ENCODE measurements at regions not wholly inside any gene's neighbourhood (a gene's known extent, or its start where the extent isn't known, plus 50 kb on each side); places are given as distances from the start of the nearest gene placed in this dataset.

DNA sequence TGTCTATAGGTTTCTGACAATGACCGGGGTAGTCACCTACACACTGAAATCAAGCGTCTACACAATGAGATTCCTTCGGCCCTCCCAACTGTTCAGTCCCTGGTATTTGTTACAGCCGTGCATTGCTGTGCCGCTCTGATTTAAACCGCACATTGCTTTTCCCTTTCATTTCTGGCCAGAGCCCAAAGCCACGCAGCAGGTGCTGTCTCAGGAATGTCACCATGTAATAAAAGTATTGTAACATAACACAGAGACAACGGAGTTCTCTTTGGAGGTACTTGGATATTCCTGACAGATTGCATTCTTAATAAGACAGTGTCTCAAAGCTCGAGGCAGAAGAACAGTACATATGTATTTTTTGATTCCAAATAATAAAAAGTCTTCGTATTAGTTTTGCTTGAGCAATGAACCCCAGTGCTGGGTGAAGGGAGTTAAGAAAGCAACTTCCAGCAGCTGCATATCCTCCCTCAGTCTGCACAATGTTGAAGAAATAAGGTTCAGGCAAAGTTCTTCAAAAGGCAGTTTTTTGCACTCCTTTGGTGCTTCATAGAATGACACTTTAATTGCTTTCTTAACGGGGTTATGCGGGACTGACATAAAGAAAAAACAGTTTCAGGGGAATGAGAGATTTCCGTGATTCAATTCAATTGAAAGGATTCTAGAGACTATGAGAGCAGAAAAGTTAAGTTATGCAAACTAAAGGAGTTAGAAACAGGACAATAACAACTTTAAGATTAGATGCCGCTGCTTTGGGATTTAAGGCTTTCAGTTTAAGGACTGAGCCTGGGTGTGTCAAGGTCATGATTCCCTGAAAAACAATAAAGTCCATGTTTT is 288.7 kb upstream of the FLRT2 start:
- DNase-seq = no peak
- Histone ChIP-seq H3K9me3 (no peaks in the 10 kb centered on the region), H3K4me3 (no peak overlapping the region)

DNA sequence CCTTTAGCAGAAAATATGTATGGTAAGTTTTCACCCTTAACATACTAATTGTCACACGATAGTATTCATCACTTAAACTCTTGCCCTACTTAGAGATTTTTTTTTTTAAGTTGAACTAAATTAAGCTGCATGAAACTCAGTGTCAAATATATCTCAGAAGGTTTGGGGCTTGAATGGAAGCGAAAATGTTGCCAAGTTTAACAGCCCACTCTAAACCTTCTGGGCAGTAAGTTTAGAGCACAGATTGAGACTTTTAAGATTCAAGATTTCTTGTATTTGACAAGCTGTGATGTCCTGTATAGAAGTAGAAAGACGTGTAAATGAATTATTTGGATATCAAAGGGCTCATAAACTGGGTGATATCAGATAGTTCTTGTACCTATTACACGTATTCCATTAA is 287.3 kb upstream of the FLRT2 start:
- Histone ChIP-seq H3K4me1 (no peaks in the 10 kb centered on the region), H3K27ac (no peak overlapping the region), H3K4me3 (no peak overlapping the region), H3K9me3 (no peaks in the 10 kb centered on the region), H3K9ac (ENCODE audit: low read depth in 2 of 2, low read length in 2 of 2) (no peak overlapping the region), H3K27me3 (no peaks in the 10 kb centered on the region), H3K36me3 (no peaks in the 10 kb centered on the region)
- intact Hi-C loops (cut with DNase I) = no loop called here
- no peak for DNase-seq
- TF ChIP-seq, protein P1, sequence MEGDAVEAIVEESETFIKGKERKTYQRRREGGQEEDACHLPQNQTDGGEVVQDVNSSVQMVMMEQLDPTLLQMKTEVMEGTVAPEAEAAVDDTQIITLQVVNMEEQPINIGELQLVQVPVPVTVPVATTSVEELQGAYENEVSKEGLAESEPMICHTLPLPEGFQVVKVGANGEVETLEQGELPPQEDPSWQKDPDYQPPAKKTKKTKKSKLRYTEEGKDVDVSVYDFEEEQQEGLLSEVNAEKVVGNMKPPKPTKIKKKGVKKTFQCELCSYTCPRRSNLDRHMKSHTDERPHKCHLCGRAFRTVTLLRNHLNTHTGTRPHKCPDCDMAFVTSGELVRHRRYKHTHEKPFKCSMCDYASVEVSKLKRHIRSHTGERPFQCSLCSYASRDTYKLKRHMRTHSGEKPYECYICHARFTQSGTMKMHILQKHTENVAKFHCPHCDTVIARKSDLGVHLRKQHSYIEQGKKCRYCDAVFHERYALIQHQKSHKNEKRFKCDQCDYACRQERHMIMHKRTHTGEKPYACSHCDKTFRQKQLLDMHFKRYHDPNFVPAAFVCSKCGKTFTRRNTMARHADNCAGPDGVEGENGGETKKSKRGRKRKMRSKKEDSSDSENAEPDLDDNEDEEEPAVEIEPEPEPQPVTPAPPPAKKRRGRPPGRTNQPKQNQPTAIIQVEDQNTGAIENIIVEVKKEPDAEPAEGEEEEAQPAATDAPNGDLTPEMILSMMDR (IDR thresholded peaks at IDR 0.05) = no peak

More for the DNA sequence above, 288.7 kb upstream of the FLRT2 start:
- Histone ChIP-seq H3K9ac (ENCODE audit: low read depth in 2 of 2, low read length in 2 of 2) (no peak overlapping the region), H3K36me3 (no peaks in the 10 kb centered on the region), H3K27me3 (no peaks in the 10 kb centered on the region), H3K4me1 (no peaks in the 10 kb centered on the region), H3K27ac (no peak overlapping the region)
- intact Hi-C loops (cut with DNase I) = no loop called here
- TF ChIP-seq, protein P1 (IDR thresholded peaks at IDR 0.05) = no peak

DNA sequence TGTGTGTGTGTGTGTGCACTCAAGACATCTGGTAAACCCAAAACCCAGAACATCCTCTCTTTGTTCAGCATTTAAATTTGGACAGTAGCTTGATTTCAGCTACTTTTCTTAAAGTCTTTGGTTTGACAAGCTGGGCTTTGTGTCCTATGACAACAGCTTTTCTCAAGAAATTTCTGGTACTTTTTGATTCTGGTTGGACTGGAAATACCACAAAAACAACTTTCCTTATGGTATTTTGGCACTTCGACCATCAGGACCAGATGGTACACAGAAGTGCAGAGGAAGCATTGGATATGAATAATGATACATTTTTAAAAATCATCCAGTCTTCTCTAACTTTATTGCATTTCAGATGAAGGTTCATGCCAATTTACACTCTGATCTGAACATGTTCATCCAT is 286.6 kb upstream of the FLRT2 start:
- Histone ChIP-seq H3K36me3 (no peaks in the 10 kb centered on the region), H3K4me1 (no peaks in the 10 kb centered on the region), H3K27ac (no peak overlapping the region), H3K9ac (ENCODE audit: low read depth in 2 of 2, low read length in 2 of 2) (no peak overlapping the region), H3K9me3 (no peaks in the 10 kb centered on the region), H3K4me3 (no peak overlapping the region), H3K27me3 (no peaks in the 10 kb centered on the region)
- intact Hi-C loops (cut with DNase I) = no loop called here
- TF ChIP-seq, protein P1 (IDR thresholded peaks at IDR 0.05) = no peak
- no peak for DNase-seq

DNA sequence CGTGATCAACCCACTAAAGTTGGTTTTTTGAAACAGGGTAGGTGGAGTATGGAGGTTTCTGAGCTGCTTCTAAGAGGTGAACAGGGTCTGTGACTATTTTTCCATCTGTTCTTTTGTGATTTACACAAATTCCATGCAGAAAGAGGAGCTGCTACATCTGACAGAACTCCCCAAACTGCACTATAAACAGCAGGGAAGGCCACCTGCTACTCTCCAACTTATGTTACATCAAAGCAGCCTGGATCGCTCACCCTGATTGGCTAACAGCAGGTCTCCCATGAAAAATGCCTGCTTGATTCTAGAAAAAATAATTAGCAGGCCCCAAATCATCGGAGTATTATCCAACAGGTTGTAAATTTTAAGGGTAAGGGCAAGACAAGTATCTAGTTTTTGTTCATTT is 282.9 kb upstream of the FLRT2 start:
- no peaks in the 10 kb centered on the region for H3K36me3 ChIP-seq
- H3K27me3 ChIP-seq = no peaks in the 10 kb centered on the region
- no peak overlapping the region for H3K4me3 ChIP-seq
- DNase-seq = no peak
- no peaks in the 10 kb centered on the region for H3K9me3 ChIP-seq
- H3K9ac ChIP-seq (ENCODE audit: low read depth in 2 of 2, low read length in 2 of 2) = no peak overlapping the region
- TF ChIP-seq, protein P1 (IDR thresholded peaks at IDR 0.05) = no peak
- H3K4me1 ChIP-seq = no peaks in the 10 kb centered on the region
- intact Hi-C loops (cut with DNase I) = no loop called here
- H3K27ac ChIP-seq = no peak overlapping the region

DNA sequence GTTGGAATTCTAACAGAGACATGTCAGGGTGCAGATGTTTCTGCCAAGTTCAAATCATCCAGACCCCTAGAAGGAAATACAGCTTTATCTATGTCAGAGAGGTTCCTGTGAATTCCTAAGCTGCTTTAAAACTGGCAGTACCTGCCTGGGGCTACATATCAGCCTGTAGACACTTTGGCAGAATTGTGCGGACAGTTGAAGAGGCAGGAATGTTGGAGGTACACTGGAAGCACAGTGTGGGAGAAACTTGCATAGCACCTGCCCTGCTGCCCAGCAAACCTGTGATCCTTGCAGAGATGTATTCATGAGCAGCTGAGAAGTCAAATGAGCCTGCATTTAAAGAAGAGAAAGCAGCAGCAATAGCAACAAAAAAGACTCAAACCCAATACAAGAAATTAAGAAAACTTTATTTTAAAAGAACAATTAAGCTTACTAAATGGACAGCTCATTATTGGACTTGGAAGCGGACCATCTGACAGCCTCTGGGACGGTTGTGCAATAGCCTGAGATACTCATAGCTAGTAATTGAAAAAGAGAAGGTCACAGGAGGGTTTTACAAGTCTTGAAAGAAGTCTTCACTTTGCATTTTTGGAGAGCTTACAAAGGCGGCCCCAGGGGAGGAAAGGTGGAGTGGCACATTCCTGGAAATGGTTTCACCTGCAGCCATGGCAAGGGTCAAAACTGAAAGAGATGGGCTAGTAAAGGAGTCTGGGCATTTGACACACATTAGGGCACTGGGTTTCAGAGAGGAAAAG is 280.9 kb upstream of the FLRT2 start:
- H3K36me3 ChIP-seq = no peaks in the 10 kb centered on the region
- DNase-seq = no peak
- intact Hi-C loops (cut with DNase I) = no loop called here
- H3K4me3 ChIP-seq = no peak overlapping the region
- no peak overlapping the region for H3K9ac ChIP-seq (ENCODE audit: low read depth in 2 of 2, low read length in 2 of 2)
- H3K9me3 ChIP-seq = no peaks in the 10 kb centered on the region
- no peak overlapping the region for H3K27ac ChIP-seq
- no peaks in the 10 kb centered on the region for H3K27me3 ChIP-seq
- H3K4me1 ChIP-seq = no peaks in the 10 kb centered on the region
- TF ChIP-seq, protein P1 (IDR thresholded peaks at IDR 0.05) = no peak
